ENCODE measurements at regions not wholly inside any gene's neighbourhood (a gene's known extent, or its start where the extent isn't known, plus 50 kb on each side); places are given as distances from the start of the nearest gene placed in this dataset.
"Not testable (repeated sequence)": the region's sequence is repeated elsewhere in the genome, so short reads cannot be mapped to it uniquely, and the experiment has no call there.

DNA sequence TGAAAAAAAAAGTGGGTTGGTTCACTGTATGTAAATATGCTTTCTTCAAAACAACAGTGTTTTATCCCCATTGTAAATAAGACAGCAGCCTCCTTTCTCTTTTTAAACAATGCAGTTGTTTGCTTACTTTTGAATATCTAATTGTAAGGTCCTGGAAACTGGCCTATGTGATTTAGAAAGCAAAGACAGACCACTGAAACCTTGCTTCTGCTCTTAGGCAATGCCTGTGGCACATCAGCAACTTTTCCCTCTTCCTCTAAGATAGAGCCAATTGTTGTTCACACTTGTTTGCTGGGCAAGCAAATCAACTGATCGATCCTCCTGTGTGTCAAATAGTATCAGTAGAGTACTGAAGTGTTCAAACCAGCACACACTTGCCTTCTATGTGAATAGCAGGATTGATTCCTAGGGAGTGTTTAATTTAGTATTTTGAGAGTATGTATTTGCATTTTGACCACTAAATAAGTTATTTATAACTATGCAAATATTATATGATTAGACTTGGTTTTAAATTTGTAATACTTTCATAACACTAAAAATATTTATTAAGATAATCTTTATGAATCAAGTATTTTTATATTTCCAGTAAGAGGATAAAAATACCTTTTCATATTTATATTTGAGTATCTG is 55.4 kb upstream of the GRPR start:
- POLR2A ChIA-PET = no interaction called here
- no peak for DNase-seq

DNA sequence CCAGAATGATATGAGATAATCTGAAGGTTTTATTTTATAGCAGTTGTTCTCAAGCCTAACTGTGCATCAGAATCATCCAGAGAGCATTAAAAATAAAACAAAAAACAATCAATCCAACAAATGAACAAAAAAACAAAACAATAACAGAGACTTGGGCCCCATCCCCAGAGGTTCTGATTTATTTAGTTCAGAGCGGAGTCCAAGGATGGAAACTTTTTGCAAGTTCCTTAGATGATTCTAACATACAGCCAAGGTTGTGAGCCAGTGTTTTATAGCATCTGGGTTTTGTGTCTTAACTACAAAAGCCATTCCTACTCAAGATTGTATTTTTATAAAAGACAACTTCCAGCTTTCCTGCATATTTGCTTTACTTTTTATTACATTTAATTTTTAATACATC is 59.4 kb upstream of the GRPR start:
- ChIA-PET POLR2A (no interaction called here), CTCF (no interaction called here)
- H3K36me3 Mint-ChIP-seq (ENCODE audit: low read depth) = no peaks in the 10 kb centered on the region
- DNase-seq (no peak), ATAC-seq (no peak)
- H3K27me3 Mint-ChIP-seq = peaks cover under 1% of the 10 kb centered on the region
- no peaks in the 10 kb centered on the region for H3K4me1 Mint-ChIP-seq
- H3K4me3 Mint-ChIP-seq = no peak overlapping the region
- intact Hi-C loops (cut with DNase I, micrococcal nuclease) = no loop called here
- no peaks in the 10 kb centered on the region for H3K9me3 Mint-ChIP-seq (ENCODE audit: low read depth)
- H3K27ac Mint-ChIP-seq = no peak overlapping the region

More for the DNA sequence above, 55.4 kb upstream of the GRPR start:
- CTCF ChIA-PET = no interaction called here
- Mint-ChIP-seq H3K27me3 (peaks cover 3% of the 10 kb centered on the region), H3K4me3 (no peak overlapping the region), H3K27ac (no peak overlapping the region), H3K9me3 (ENCODE audit: low read depth) (no peaks in the 10 kb centered on the region), H3K4me1 (no peaks in the 10 kb centered on the region), H3K36me3 (ENCODE audit: low read depth) (no peaks in the 10 kb centered on the region)
- intact Hi-C loops (cut with DNase I, micrococcal nuclease) = no loop called here
- ATAC-seq = no peak

DNA sequence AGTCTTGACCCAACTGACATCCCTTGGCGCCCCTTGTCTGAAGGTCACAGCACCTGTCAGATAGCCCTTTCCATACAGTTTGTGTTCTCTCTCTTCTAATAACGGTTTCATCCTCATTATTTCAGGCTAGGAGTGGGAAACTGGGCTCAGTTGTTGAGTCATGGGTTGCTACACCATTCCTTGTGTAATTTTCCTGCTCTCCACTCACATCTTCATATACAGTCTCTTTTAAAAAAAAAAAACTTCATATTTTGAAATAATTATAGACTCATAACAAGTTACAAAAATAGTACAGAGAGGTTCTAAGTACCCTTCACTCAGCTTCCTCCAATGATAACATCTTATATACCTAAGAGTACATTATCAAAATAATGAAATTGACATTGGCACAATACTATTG is 60.2 kb upstream of the GRPR start:
- Mint-ChIP-seq H3K9me3 (ENCODE audit: low read depth) (no peaks in the 10 kb centered on the region), H3K27ac (no peak overlapping the region), H3K36me3 (ENCODE audit: low read depth) (no peaks in the 10 kb centered on the region), H3K4me1 (no peaks in the 10 kb centered on the region), H3K4me3 (no peak overlapping the region), H3K27me3 (peaks cover 5% of the 10 kb centered on the region)
- intact Hi-C loops (cut with DNase I, micrococcal nuclease) = no loop called here
- ChIA-PET POLR2A (no interaction called here), CTCF (no interaction called here)
- no peak for ATAC-seq
- no peak for DNase-seq

GRCh38 chrX:16061296-16061695 is 62.1 kb upstream of the GRPR start:
- H3K36me3 Mint-ChIP-seq (ENCODE audit: low read depth) = no peaks in the 10 kb centered on the region
- ChIA-PET CTCF (no interaction called here), POLR2A (interaction anchor here (0.6 kb wide), 1 partner anchor 650 kb away, joined by 3 read pairs; no protein-coding TSS in a partner anchor)
- no peak overlapping the region for H3K4me3 Mint-ChIP-seq
- intact Hi-C loops (cut with DNase I, micrococcal nuclease) = no loop called here
- peaks cover 5% of the 10 kb centered on the region for H3K27me3 Mint-ChIP-seq
- H3K4me1 Mint-ChIP-seq = no peaks in the 10 kb centered on the region
- no peak overlapping the region for H3K27ac Mint-ChIP-seq
- DNase-seq = no peak
- ATAC-seq = no peak
- H3K9me3 Mint-ChIP-seq (ENCODE audit: low read depth) = no peaks in the 10 kb centered on the region

- no peak overlapping the region for H3K4me3 Mint-ChIP-seq
- ATAC-seq (no peak), DNase-seq (no peak)
- H3K4me1 Mint-ChIP-seq = no peaks in the 10 kb centered on the region
- ChIA-PET CTCF (no interaction called here), POLR2A (no interaction called here)
- H3K27ac Mint-ChIP-seq = no peak overlapping the region
- intact Hi-C loops (cut with DNase I, micrococcal nuclease) = no loop called here
- H3K9me3 Mint-ChIP-seq (ENCODE audit: low read depth) = no peaks in the 10 kb centered on the region
- no peaks in the 10 kb centered on the region for H3K36me3 Mint-ChIP-seq (ENCODE audit: low read depth)
- H3K27me3 Mint-ChIP-seq = peaks cover 5% of the 10 kb centered on the region
These were observed 63.1 kb upstream of the GRPR start for GRCh38 chrX:16060252-16060651.

DNA sequence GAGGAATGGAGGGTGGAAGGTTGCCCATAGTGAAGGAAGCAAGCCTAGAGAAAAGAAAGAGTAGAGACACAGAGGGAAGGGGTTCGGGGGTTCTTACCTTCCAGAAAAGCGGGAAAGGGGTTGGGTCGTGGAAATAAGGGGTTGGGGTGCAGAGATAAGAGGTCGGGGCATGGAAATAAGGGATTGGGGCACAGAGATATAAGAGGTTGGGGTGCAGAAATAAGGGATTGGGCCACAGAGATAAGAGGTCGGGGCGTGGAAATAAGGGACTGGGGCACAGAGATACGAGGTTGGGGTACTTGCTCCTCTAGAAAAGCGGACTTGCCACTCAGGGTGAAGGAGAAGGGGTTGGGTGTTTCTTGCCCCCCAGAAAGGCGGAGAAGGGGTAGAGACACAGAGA is 74.2 kb upstream of the GRPR start:
- CTCF ChIA-PET; H3K4me1 Mint-ChIP-seq; H3K27ac Mint-ChIP-seq; H3K9me3 Mint-ChIP-seq (ENCODE audit: low read depth); POLR2A ChIA-PET; H3K36me3 Mint-ChIP-seq (ENCODE audit: low read depth); intact Hi-C loops (cut with DNase I, micrococcal nuclease); H3K4me3 Mint-ChIP-seq; H3K27me3 Mint-ChIP-seq; ATAC-seq; DNase-seq: not testable (repeated sequence)

- no peaks in the 10 kb centered on the region for H3K36me3 Mint-ChIP-seq (ENCODE audit: low read depth)
- DNase-seq (no peak), ATAC-seq (no peak)
- no peaks in the 10 kb centered on the region for H3K27me3 Mint-ChIP-seq
- ChIA-PET POLR2A (no interaction called here), CTCF (no interaction called here)
- no peak overlapping the region for H3K27ac Mint-ChIP-seq
- intact Hi-C loops (cut with DNase I, micrococcal nuclease) = no loop called here
- no peak overlapping the region for H3K4me3 Mint-ChIP-seq
- no peaks in the 10 kb centered on the region for H3K9me3 Mint-ChIP-seq (ENCODE audit: low read depth)
- H3K4me1 Mint-ChIP-seq = peaks cover 6% of the 10 kb centered on the region
These were observed 80.4 kb upstream of the GRPR start for GRCh38 chrX:16042980-16043379.

DNA sequence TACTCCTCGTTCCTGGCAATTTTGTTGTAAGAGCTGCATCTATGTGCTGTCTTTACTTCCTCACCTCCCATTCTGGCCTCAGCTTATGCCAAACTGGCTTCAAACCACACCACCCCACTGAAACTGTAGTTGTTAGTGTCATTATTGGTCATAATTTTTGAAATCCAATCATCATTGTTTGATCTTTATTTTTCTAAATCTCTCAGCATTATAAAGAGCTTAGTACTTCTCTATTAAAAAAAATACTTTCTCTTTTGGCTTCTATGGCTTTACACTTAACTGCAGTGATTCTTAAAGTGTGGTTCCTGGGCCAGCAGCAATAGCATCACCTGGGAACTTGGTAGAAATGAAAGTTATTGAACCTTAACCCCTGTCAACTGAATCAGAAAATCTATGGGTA is 83.5 kb upstream of the GRPR start:
- intact Hi-C loops (cut with DNase I, micrococcal nuclease) = no loop called here
- CTCF ChIA-PET = no interaction called here

DNA sequence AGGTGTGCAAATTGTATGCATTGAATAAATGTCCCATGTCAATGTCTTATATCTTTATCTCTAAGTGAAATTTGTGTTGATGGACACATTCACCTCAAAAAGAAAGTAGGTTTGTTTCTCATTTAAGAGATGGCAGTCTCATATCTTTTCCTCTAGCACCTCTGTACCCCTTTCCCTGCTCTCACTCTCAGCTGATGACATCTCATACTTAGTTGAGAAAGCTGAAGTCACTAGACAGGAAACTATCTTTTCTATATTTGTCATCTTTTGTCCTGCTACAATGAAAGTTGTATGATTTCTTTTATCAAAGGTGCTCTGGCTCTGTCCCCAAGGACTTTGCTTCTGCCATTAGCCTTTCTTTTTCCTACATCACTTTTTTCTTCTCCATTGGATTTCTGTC is 84.0 kb upstream of the GRPR start:
- Mint-ChIP-seq H3K27ac (no peak overlapping the region), H3K36me3 (ENCODE audit: low read depth) (no peaks in the 10 kb centered on the region), H3K9me3 (ENCODE audit: low read depth) (no peaks in the 10 kb centered on the region), H3K4me1 (peaks cover 6% of the 10 kb centered on the region), H3K4me3 (no peak overlapping the region), H3K27me3 (no peaks in the 10 kb centered on the region)
- ATAC-seq (peak; percentile 79), DNase-seq (no peak)
- POLR2A ChIA-PET = no interaction called here
- intact Hi-C loops (cut with DNase I, micrococcal nuclease) = no loop called here
- CTCF ChIA-PET = no interaction called here

More for the DNA sequence above, 83.5 kb upstream of the GRPR start:
- no peak overlapping the region for H3K27ac Mint-ChIP-seq
- peaks cover 6% of the 10 kb centered on the region for H3K4me1 Mint-ChIP-seq
- no peaks in the 10 kb centered on the region for H3K9me3 Mint-ChIP-seq (ENCODE audit: low read depth)
- DNase-seq (no peak), ATAC-seq (peak; percentile 64)
- POLR2A ChIA-PET = no interaction called here
- H3K36me3 Mint-ChIP-seq (ENCODE audit: low read depth) = no peaks in the 10 kb centered on the region
- H3K4me3 Mint-ChIP-seq = no peak overlapping the region
- H3K27me3 Mint-ChIP-seq = no peaks in the 10 kb centered on the region

- H3K36me3 Mint-ChIP-seq (ENCODE audit: low read depth) = no peaks in the 10 kb centered on the region
- no peaks in the 10 kb centered on the region for H3K9me3 Mint-ChIP-seq (ENCODE audit: low read depth)
- no peak overlapping the region for H3K4me3 Mint-ChIP-seq
- ATAC-seq (no peak), DNase-seq (no peak)
- no peak overlapping the region for H3K27ac Mint-ChIP-seq
- ChIA-PET POLR2A (no interaction called here), CTCF (no interaction called here)
- intact Hi-C loops (cut with DNase I, micrococcal nuclease) = no loop called here
- H3K4me1 Mint-ChIP-seq = no peaks in the 10 kb centered on the region
- peaks cover 4% of the 10 kb centered on the region for H3K27me3 Mint-ChIP-seq
These were observed 90.0 kb upstream of the GRPR start for GRCh38 chrX:16033331-16033730.

DNA sequence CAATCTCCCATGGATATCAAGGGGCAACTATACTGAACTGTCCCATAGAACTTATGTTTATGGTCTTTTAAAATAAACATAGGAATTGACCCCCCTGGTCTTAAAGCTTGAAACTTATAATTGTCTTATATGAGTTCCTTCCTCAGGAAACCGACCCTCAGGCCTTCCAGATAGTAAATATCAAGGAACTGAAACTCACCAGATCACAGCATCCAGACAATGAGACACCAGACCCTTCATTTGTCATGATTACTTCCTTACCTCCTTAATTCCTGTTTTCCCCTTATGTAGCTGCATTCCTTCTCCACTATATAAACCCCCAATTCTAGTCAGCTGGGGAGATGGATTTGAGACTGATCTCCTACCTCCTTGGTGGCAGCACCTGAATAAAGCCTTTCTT is 94.8 kb upstream of the GRPR start:
- Mint-ChIP-seq H3K27me3 (peaks cover 4% of the 10 kb centered on the region), H3K36me3 (ENCODE audit: low read depth) (no peaks in the 10 kb centered on the region), H3K27ac (no peak overlapping the region), H3K4me1 (peaks cover 9% of the 10 kb centered on the region), H3K4me3 (no peak overlapping the region), H3K9me3 (ENCODE audit: low read depth) (no peaks in the 10 kb centered on the region)
- POLR2A ChIA-PET = no interaction called here
- CTCF ChIA-PET = no interaction called here
- ATAC-seq (no peak), DNase-seq (no peak)
- intact Hi-C loops (cut with DNase I, micrococcal nuclease) = no loop called here

DNA sequence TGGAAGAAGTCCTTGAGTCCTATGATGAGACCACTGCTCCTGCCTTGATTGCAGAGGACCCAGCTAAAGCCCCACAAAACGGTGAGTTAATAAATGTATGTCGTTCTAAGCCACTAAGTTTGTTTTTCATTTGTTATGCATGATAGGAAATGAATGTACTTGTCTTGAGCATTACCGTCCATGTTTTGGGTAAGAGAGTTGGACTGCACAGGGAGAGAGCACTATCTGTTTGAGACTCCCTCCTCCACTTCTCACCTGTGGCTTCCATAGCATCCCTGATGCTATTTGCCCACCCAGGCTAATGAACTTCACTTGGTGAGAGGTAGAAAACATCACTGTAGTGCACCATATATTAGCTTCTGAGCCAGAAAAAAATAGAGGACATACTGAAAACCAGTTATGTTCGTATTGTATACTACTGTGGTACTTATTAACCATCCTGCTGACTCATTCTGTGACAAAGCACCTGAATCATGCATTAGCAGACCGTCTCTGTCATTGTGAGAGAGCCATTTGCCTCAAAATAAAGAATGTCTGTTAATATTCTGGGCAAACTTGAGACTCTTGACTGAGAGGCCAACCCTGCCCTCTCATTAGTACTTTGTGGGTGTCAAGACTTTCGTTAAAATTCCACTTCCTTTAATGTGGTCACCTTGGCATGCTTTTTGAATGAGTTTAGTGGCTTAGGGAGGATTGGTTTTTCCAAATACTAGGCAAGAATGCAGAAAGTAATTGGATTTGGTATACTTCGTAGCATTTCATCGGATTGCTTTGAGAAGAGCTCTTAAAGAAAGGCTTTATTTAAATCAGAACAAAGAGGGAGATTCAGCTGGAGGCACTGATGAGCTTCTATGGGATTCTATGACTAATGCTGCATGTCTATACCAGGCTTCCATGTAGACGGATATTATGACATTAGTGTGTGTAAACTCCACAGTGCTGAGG is 99.3 kb upstream of the GRPR start:
- ChIA-PET CTCF (no interaction called here), POLR2A (no interaction called here)
- ATAC-seq (peak; percentile 72), DNase-seq (no peak)
- Mint-ChIP-seq H3K27me3 (peaks cover 2% of the 10 kb centered on the region), H3K9me3 (ENCODE audit: low read depth) (no peaks in the 10 kb centered on the region), H3K36me3 (ENCODE audit: low read depth) (no peaks in the 10 kb centered on the region), H3K27ac (no peak overlapping the region), H3K4me1 (peaks cover 17% of the 10 kb centered on the region), H3K4me3 (no peak overlapping the region)
- intact Hi-C loops (cut with DNase I, micrococcal nuclease) = no loop called here
